ENCODE measurements at regions not wholly inside any gene's neighbourhood (a gene's known extent, or its start where the extent isn't known, plus 50 kb on each side); places are given as distances from the start of the nearest gene placed in this dataset.
A peak's percentile ranks its signal among the peaks of the same experiment; 100 is the strongest.

DNA sequence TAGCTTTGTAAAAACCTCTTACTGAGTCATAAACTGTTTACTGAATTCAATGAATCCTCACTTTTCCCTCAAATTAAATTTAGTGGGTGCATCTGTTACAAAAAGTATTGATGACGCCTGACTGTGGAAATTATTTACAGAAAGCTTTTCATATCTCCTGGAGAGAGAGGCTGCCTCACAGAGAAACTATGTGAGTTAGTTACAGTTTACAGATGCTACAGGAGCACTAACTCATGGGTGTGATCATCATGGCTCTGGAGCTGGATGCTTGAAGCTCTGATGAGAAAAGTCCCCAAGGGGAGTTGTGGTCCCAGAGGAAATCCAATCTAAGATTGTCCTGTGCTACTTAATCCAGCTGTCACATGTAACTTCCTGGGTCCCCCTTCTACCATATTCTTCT, 590.8 kb downstream of the LMO7 start:
- Histone ChIP-seq H3K36me3 (ENCODE audit: control insufficient read depth, insufficient read depth, low read length) (no peaks in the 10 kb centered on the region), H3K27me3 (ENCODE audit: control insufficient read depth, insufficient read depth, low read length) (no peaks in the 10 kb centered on the region), H3K4me3 (ENCODE audit: low read depth, low read length) (no peak overlapping the region)
- FAIRE-seq (no peak), DNase-seq (ENCODE audit: low read depth) (no peak)
- TF ChIP-seq, protein P1, sequence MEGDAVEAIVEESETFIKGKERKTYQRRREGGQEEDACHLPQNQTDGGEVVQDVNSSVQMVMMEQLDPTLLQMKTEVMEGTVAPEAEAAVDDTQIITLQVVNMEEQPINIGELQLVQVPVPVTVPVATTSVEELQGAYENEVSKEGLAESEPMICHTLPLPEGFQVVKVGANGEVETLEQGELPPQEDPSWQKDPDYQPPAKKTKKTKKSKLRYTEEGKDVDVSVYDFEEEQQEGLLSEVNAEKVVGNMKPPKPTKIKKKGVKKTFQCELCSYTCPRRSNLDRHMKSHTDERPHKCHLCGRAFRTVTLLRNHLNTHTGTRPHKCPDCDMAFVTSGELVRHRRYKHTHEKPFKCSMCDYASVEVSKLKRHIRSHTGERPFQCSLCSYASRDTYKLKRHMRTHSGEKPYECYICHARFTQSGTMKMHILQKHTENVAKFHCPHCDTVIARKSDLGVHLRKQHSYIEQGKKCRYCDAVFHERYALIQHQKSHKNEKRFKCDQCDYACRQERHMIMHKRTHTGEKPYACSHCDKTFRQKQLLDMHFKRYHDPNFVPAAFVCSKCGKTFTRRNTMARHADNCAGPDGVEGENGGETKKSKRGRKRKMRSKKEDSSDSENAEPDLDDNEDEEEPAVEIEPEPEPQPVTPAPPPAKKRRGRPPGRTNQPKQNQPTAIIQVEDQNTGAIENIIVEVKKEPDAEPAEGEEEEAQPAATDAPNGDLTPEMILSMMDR (IDR thresholded peaks at IDR 0.05; ENCODE audit: insufficient read depth, low read length, severe bottlenecking), result no peak

- FAIRE-seq, result no peak
- Histone ChIP-seq H3K36me3 (ENCODE audit: control insufficient read depth, insufficient read depth, low read length) (no peaks in the 10 kb centered on the region), H3K27me3 (ENCODE audit: control insufficient read depth, insufficient read depth, low read length) (no peaks in the 10 kb centered on the region), H3K4me3 (ENCODE audit: low read depth, low read length) (no peak overlapping the region)
- no peak for DNase-seq (ENCODE audit: low read depth)
- TF ChIP-seq, protein P1 (IDR thresholded peaks at IDR 0.05; ENCODE audit: insufficient read depth, low read length, severe bottlenecking), result no peak
These were observed 589.8 kb downstream of the LMO7 start for GRCh38 chr13:76225815-76226489.

GRCh38 chr13:76223999-76224398, 587.9 kb downstream of the LMO7 start:
- FAIRE-seq (no peak), DNase-seq (ENCODE audit: low read depth) (no peak)
- no peak overlapping the region for H3K4me3 ChIP-seq (ENCODE audit: low read depth, low read length)
- H3K27me3 ChIP-seq (ENCODE audit: control insufficient read depth, insufficient read depth, low read length), result no peaks in the 10 kb centered on the region
- H3K36me3 ChIP-seq (ENCODE audit: control insufficient read depth, insufficient read depth, low read length), result no peaks in the 10 kb centered on the region
- TF ChIP-seq, protein P1 (IDR thresholded peaks at IDR 0.05; ENCODE audit: insufficient read depth, low read length, severe bottlenecking), result no peak

DNA sequence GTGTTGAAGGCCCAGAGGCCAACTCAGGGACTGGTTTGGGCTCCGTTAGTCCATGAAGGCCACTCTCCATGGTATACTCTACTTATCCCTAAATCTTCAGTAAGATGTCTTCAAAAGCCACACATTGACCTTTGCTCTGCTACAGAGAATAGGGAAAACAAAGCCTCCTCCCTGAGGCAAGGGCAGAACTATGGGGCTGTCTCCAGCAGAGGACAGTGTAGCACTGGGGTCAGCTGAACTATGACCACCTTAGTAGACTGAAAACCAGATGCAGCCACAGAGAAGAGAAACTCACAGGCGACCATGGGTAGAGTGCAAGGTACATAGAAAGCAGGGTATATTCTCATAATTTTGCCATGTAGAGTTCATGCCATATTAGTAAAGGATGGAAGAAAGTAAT, 587.4 kb downstream of the LMO7 start:
- DNase-seq (ENCODE audit: low read depth), result no peak
- no peak for FAIRE-seq
- Histone ChIP-seq H3K27me3 (ENCODE audit: control insufficient read depth, insufficient read depth, low read length) (no peaks in the 10 kb centered on the region), H3K36me3 (ENCODE audit: control insufficient read depth, insufficient read depth, low read length) (no peaks in the 10 kb centered on the region), H3K4me3 (ENCODE audit: low read depth, low read length) (no peak overlapping the region)
- TF ChIP-seq, protein P1 (IDR thresholded peaks at IDR 0.05; ENCODE audit: insufficient read depth, low read length, severe bottlenecking), result no peak

GRCh38 chr13:76222511-76222910, 586.4 kb downstream of the LMO7 start:
- FAIRE-seq (no peak), DNase-seq (ENCODE audit: low read depth) (peak; percentile 14)
- H3K36me3 ChIP-seq (ENCODE audit: control insufficient read depth, insufficient read depth, low read length), result no peaks in the 10 kb centered on the region
- H3K4me3 ChIP-seq (ENCODE audit: low read depth, low read length), result no peak overlapping the region
- H3K27me3 ChIP-seq (ENCODE audit: control insufficient read depth, insufficient read depth, low read length), result peaks cover 2% of the 10 kb centered on the region
- TF ChIP-seq, protein P1 (IDR thresholded peaks at IDR 0.05; ENCODE audit: insufficient read depth, low read length, severe bottlenecking), result no peak

DNA sequence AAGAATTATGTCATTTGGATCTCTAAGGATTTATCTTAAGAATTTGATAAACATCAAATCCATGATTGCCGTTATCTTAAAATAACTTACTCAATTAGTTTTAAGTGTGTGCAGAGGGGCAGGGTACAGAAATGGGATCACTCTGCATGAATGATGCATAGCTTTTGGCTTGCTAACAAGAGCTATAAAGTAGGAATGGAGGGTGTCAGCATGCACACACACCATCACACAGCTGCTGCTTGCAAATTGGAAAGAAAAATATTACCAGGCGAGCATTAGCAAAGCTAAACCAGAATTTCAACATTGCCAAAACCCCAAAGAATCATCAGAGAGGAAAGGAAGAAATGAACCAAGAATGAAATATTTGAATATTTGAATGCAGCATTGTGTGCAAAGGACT, 580.6 kb downstream of the LMO7 start:
- no peak overlapping the region for H3K4me3 ChIP-seq (ENCODE audit: low read depth, low read length)
- no peak for FAIRE-seq
- no peaks in the 10 kb centered on the region for H3K36me3 ChIP-seq (ENCODE audit: control insufficient read depth, insufficient read depth, low read length)
- DNase-seq (ENCODE audit: low read depth), result peak; percentile 3
- H3K27me3 ChIP-seq (ENCODE audit: control insufficient read depth, insufficient read depth, low read length), result peaks cover 4% of the 10 kb centered on the region
- TF ChIP-seq, protein P1 (IDR thresholded peaks at IDR 0.05; ENCODE audit: insufficient read depth, low read length, severe bottlenecking), result no peak

Measured in bronchial epithelial cell (primary cell).